ENCODE measurements at regions not wholly inside any gene's neighbourhood (a gene's known extent, or its start where the extent isn't known, plus 50 kb on each side); places are given as distances from the start of the nearest gene placed in this dataset.

DNA sequence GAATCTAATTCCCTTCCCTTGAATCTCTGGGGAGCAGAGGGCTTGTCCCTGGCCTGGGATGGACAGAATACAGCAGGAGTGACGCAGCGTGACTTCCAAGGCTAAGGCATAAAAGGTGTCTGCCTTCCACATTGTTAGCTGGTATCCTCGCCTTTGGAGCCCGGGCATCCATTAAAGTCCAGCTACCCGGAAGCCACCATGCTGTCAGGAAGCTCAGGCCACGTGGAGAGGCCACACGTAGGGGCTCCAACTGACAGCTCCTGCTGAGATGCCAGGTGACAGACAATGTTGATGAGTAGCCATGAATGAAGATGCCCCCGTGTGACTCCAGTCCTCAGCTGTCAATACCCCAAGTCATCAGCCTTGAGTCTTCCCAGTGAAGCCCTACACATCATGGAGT, 99.9 kb downstream of the OAT start:
- Histone ChIP-seq H3K79me1 (ENCODE audit: low read depth in 1 of 2, low read length in 2 of 2) (no peaks in the 10 kb centered on the region), H3K4me2 (ENCODE audit: low read depth, low read length) (no peak overlapping the region), H2BK20ac (ENCODE audit: low read depth, low read length) (no peak overlapping the region), H3K36me3 (ENCODE audit: control insufficient read depth, insufficient read depth, low read length) (no peaks in the 10 kb centered on the region), H3K27ac (ENCODE audit: insufficient read depth, low read length) (no peak overlapping the region), H4K20me1 (ENCODE audit: insufficient read depth, low read length) (no peaks in the 10 kb centered on the region), H2BK15ac (ENCODE audit: low read depth, low read length) (no peak overlapping the region), H3K56ac (ENCODE audit: extremely low read depth, insufficient read depth, low read length) (no peak overlapping the region), H2AK5ac (ENCODE audit: low read depth, low read length) (no peak overlapping the region), H2AFZ (replicated peaks; ENCODE audit: low read length, poor library complexity) (no peak overlapping the region), H3K23ac (ENCODE audit: low read depth, low read length) (no peak overlapping the region), H3K14ac (replicated peaks; ENCODE audit: low read depth, low read length) (no peak overlapping the region), H2BK120ac (ENCODE audit: low read depth, low read length) (no peak overlapping the region), H3K9me3 (ENCODE audit: control insufficient read depth, insufficient read depth, low read length) (peaks cover 14% of the 10 kb centered on the region), H3K9ac (ENCODE audit: low read depth, low read length) (no peak overlapping the region), H3K4me1 (ENCODE audit: control insufficient read depth, insufficient read depth, low read length) (no peaks in the 10 kb centered on the region), H3K18ac (ENCODE audit: low read depth, low read length) (no peak overlapping the region), H3K4ac (ENCODE audit: low read depth, low read length) (no peak overlapping the region), H4K5ac (ENCODE audit: low read depth, low read length) (no peak overlapping the region), H2AK9ac (replicated peaks; ENCODE audit: low read depth, low read length, poor library complexity) (no peak overlapping the region), H3K4me3 (ENCODE audit: insufficient read depth, low read depth, low read length) (no peak overlapping the region), H2BK5ac (ENCODE audit: low read depth, low read length, poor library complexity, severe bottlenecking) (no peak overlapping the region), H3K27me3 (ENCODE audit: control insufficient read depth, insufficient read depth, low read length) (no peaks in the 10 kb centered on the region), H3K9me1 (ENCODE audit: insufficient read depth, low read length) (no peaks in the 10 kb centered on the region), H4K91ac (ENCODE audit: insufficient read depth, low read depth, low read length) (no peak overlapping the region), H4K8ac (ENCODE audit: low read depth in 2 of 2, low read length in 2 of 2) (no peak overlapping the region)
- POLR2A ChIA-PET (ENCODE audit: unreplicated experiment): no interaction called here
- in situ Hi-C loops (cut with MboI; ENCODE audit: low sequenced_read_pairs): no loop called here
- dilution Hi-C loops (cut with HindIII; ENCODE audit: low sequenced_read_pairs, unreplicated experiment): no loop called here
- DNase-seq (no peak), ATAC-seq (ENCODE audit: low read depth) (no peak)
- TF ChIP-seq POLR2A (IDR thresholded peaks at IDR 0.05; ENCODE audit: low read depth, low read length) (no peak), SMC3 (IDR thresholded peaks at IDR 0.05; ENCODE audit: low read depth, low read length) (no peak)
- WGBS, 2 experiments (ENCODE audit: extremely low coverage in 2 of 2, insufficient read length in 1 of 2): 60% methylated on average over 3 of the region's 8 CpGs; no CpG with 5 or more reads in 1 of the 2 experiments
- intact Hi-C loops (cut with micrococcal nuclease): no loop called here
- CTCF ChIA-PET: no interaction called here
- no TSS peak for BruUV-seq (replicated peaks)
